ENCODE measurements at regions not wholly inside any gene's neighbourhood (a gene's known extent, or its start where the extent isn't known, plus 50 kb on each side); places are given as distances from the start of the nearest gene placed in this dataset.

DNA sequence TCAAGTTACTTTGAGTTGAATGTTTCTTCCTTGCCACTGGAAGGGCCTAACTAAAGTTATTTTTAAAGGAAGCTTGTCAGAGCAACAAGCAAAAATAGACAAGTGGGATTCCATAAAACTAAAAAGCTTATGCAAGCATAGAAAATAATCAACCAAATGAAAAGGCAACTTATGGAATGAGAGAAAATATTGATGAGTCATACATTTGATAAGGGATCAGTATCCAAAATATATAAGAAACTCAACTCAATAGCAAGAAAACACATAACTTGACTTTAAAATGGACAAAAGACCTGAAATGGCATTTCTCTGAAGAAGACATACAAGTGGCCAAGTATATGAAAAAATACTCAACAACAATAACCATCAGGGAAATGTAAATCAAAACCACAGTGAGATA lies 264.5 kb upstream of the UBASH3B start:
- ATAC-seq: no peak
- Histone ChIP-seq H3K27ac (ENCODE audit: low read depth, low read length) (no peak overlapping the region), H3K9ac (ENCODE audit: low read length) (no peak overlapping the region), H4K20me1 (ENCODE audit: insufficient read depth) (no peaks in the 10 kb centered on the region), H2AFZ (ENCODE audit: low read depth, low read length, poor library complexity, severe bottlenecking) (no peak overlapping the region), H3K4me1 (ENCODE audit: control insufficient read depth in 1 of 2, insufficient read depth in 2 of 2, low read length in 2 of 2) (no peaks in the 10 kb centered on the region), H3K9me2 (ENCODE audit: insufficient read depth) (0 out of 2 replicates have a peak, but pooled peaks cover 2% of the 10 kb centered on the region), H3K27me3 (ENCODE audit: insufficient read depth, low read length) (no peaks in the 10 kb centered on the region), H3K4me3 (replicated peaks in 1 of 2; ENCODE audit: low read depth in 1 of 2, low read length in 2 of 2) (no peak overlapping the region), H3K36me3 (ENCODE audit: control insufficient read depth in 1 of 2, insufficient read depth in 2 of 2, low read length in 2 of 2) (no peaks in the 10 kb centered on the region), H3K79me2 (ENCODE audit: insufficient read depth, low read length) (no peaks in the 10 kb centered on the region), H3K9me3 (ENCODE audit: control insufficient read depth in 1 of 2, insufficient read depth in 1 of 2, low read depth in 1 of 2, low read length in 2 of 2) (no peaks in the 10 kb centered on the region), H3K4me2 (ENCODE audit: low read length) (no peak overlapping the region)
- no TSS peak for BruUV-seq (replicated peaks)
- ChIA-PET POLR2A (no interaction called here), CTCF (no interaction called here), RAD21 (ENCODE audit: low non-redundant PET in 1 of 2, low total read pairs in 2 of 2, uncharacterized antibody in 2 of 2, unreplicated experiment in 2 of 2) (no interaction called here)
- TF ChIP-seq CEBPB (IDR thresholded peaks at IDR 0.05; ENCODE audit: low read depth): no peak
- no peak for TF ChIP-seq POLR2AphosphoS5 (IDR thresholded peaks at IDR 0.05; ENCODE audit: low read depth, low read length)
- TF ChIP-seq ELF1 (IDR thresholded peaks at IDR 0.05; ENCODE audit: borderline replicate concordance, low read depth): no peak
- no peak for TF ChIP-seq SRF (IDR thresholded peaks at IDR 0.05; ENCODE audit: low read depth)
- TF ChIP-seq ATF3 (IDR thresholded peaks at IDR 0.05): no peak
- no peak for TF ChIP-seq FOSL1 (IDR thresholded peaks at IDR 0.05; ENCODE audit: low read depth)
- TF ChIP-seq EGR1 (IDR thresholded peaks at IDR 0.05; ENCODE audit: low read depth): no peak
- no peak for TF ChIP-seq EZH2phosphoT487 (IDR thresholded peaks at IDR 0.05; ENCODE audit: borderline replicate concordance)
- TF ChIP-seq RAD21 (IDR thresholded peaks at IDR 0.05; ENCODE audit: low read depth): no peak
- intact Hi-C loops (cut with micrococcal nuclease): no loop called here
- no peak for DNase-seq (ENCODE audit: low read depth, low spot score)

- ChIA-PET CTCF (no interaction called here), POLR2A (no interaction called here), RAD21 (ENCODE audit: low non-redundant PET in 1 of 2, low total read pairs in 2 of 2, uncharacterized antibody in 2 of 2, unreplicated experiment in 2 of 2) (no interaction called here)
- H2AFZ ChIP-seq (ENCODE audit: low read depth, low read length, poor library complexity, severe bottlenecking): no peak overlapping the region
- H3K36me3 ChIP-seq (ENCODE audit: control insufficient read depth in 1 of 2, insufficient read depth in 2 of 2, low read length in 2 of 2): no peaks in the 10 kb centered on the region
- no peak for DNase-seq (ENCODE audit: low read depth, low spot score)
- H3K4me2 ChIP-seq (ENCODE audit: low read length): no peak overlapping the region
- no TSS peak for BruUV-seq (replicated peaks)
- no peaks in the 10 kb centered on the region for H3K9me2 ChIP-seq (ENCODE audit: insufficient read depth)
- TF ChIP-seq, protein P1, sequence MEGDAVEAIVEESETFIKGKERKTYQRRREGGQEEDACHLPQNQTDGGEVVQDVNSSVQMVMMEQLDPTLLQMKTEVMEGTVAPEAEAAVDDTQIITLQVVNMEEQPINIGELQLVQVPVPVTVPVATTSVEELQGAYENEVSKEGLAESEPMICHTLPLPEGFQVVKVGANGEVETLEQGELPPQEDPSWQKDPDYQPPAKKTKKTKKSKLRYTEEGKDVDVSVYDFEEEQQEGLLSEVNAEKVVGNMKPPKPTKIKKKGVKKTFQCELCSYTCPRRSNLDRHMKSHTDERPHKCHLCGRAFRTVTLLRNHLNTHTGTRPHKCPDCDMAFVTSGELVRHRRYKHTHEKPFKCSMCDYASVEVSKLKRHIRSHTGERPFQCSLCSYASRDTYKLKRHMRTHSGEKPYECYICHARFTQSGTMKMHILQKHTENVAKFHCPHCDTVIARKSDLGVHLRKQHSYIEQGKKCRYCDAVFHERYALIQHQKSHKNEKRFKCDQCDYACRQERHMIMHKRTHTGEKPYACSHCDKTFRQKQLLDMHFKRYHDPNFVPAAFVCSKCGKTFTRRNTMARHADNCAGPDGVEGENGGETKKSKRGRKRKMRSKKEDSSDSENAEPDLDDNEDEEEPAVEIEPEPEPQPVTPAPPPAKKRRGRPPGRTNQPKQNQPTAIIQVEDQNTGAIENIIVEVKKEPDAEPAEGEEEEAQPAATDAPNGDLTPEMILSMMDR (IDR thresholded peaks at IDR 0.05 in 2 of 3, conservative IDR thresholded peaks at IDR 0.05 in 1 of 3; ENCODE audit: borderline replicate concordance in 1 of 3, insufficient read depth in 1 of 3, low read depth in 2 of 3, low read length in 2 of 3): no peak
- TF ChIP-seq EGR1 (IDR thresholded peaks at IDR 0.05; ENCODE audit: low read depth) (no peak), ZBTB33 (IDR thresholded peaks at IDR 0.05; ENCODE audit: extremely low read depth, insufficient replicate concordance, low read length) (no peak), MAX (IDR thresholded peaks at IDR 0.05) (no peak)
- intact Hi-C loops (cut with micrococcal nuclease): no loop called here
- H3K27me3 ChIP-seq (ENCODE audit: insufficient read depth, low read length): no peaks in the 10 kb centered on the region
- no peak overlapping the region for H3K9ac ChIP-seq (ENCODE audit: low read length)
- no peaks in the 10 kb centered on the region for H4K20me1 ChIP-seq (ENCODE audit: insufficient read depth)
- H3K27ac ChIP-seq (ENCODE audit: low read depth, low read length): no peak overlapping the region
- H3K4me3 ChIP-seq (replicated peaks in 1 of 2; ENCODE audit: low read depth in 1 of 2, low read length in 2 of 2): no peak overlapping the region
- no peaks in the 10 kb centered on the region for H3K79me2 ChIP-seq (ENCODE audit: insufficient read depth, low read length)
- H3K4me1 ChIP-seq (ENCODE audit: control insufficient read depth in 1 of 2, insufficient read depth in 2 of 2, low read length in 2 of 2): no peaks in the 10 kb centered on the region
- ATAC-seq: no peak
- H3K9me3 ChIP-seq (ENCODE audit: control insufficient read depth in 1 of 2, insufficient read depth in 1 of 2, low read depth in 1 of 2, low read length in 2 of 2): no peaks in the 10 kb centered on the region
Observed at GRCh38 chr11:122383186-122383585, 267.2 kb upstream of the BLID start.

Measured in HCT116 (cell line).